GM12878 (cell line): ENCODE measurements at regions not wholly inside any gene's neighbourhood (a gene's known extent, or its start where the extent isn't known, plus 50 kb on each side); places are given as distances from the start of the nearest gene placed in this dataset.

ENCODE experiments used
- ATAC-seq: fragments of 200-7000 bp; cut with Tn5 transposase; 3 replicates; pipeline ENCODE4 v1.9.1; 2020; ENCODE audit warnings: mild to moderate bottlenecking, moderate library complexity
- BruUV-seq: library from RNA; stranded (reverse); fragments of 400-500 nt; replicated peaks from 2 replicates; lab custom pipeline; 2021; lab: Mats Ljungman, UMichigan
- CTCF ChIA-PET: fragments of 300-600 bp; sonication (Branson Sonifier 250); formaldehyde crosslinking; extraction: SDS; loops from one replicate; lab custom pipeline; 2021; ENCODE audit warnings: inconsistent platforms; lab: Yijun Ruan, JAX
- POLR2A ChIA-PET: fragments of 350-600 bp; formaldehyde crosslinking; extraction: SDS; loops from one replicate; lab custom pipeline; 2021; ENCODE audit warnings: inconsistent platforms; lab: Charles Lee
- RAD21 ChIA-PET: fragments of 300-600 bp; sonication (Branson Sonifier 250); formaldehyde crosslinking; loops from one replicate; lab custom pipeline; 2023; ENCODE audit warnings: antibody characterized with exemption; ENCODE audit not compliant: unreplicated experiment; lab: Charles Lee
- SMC1A ChIA-PET: fragments of 300-600 bp; sonication (Branson Sonifier 250); formaldehyde crosslinking; loops from one replicate; lab custom pipeline; 2023; ENCODE audit not compliant: unreplicated experiment, uncharacterized antibody; lab: Charles Lee
- DNase-seq: peaks from one replicate; pipeline ENCODE4 v3.0.0-alpha.2; 2011; ENCODE audit warnings: low read depth, low spot score
- FAIRE-seq: peaks from 3 replicates; lab custom pipeline; 2011; peaks lifted over from hg19 to GRCh38; lab: Jason Lieb, UNC
- H2AFZ ChIP-seq: 2 replicates; pipeline ENCODE4 v1.6.0; 2011; ENCODE audit warnings: low read depth, low read length, control low read depth; ENCODE audit not compliant: control insufficient read depth
- H3K27ac ChIP-seq: 2 replicates; pipeline ENCODE4 v1.5.1; 2011; ENCODE audit warnings: control low read depth; ENCODE audit not compliant: control insufficient read depth, insufficient read depth
- H3K27me3 ChIP-seq, 2 experiments: replicated peaks in 1 of 2; 2 replicates each; pipeline versions ENCODE4 v1.6.0 to v1.6.1; 2011; ENCODE audit warnings: low read length in 1 of 2; ENCODE audit not compliant: control insufficient read depth in 2 of 2, insufficient read depth in 2 of 2
- H3K36me3 ChIP-seq, 2 experiments: 2 replicates each; pipeline ENCODE4 v1.5.1; 2011; ENCODE audit warnings: low read length in 1 of 2; ENCODE audit not compliant: control insufficient read depth in 2 of 2, insufficient read depth in 2 of 2
- H3K4me1 ChIP-seq: 2 replicates; pipeline ENCODE4 v1.6.1; 2011; ENCODE audit warnings: mild to moderate bottlenecking, low read length, moderate library complexity, mixed read lengths; ENCODE audit not compliant: control insufficient read depth, insufficient read depth
- H3K4me2 ChIP-seq: 2 replicates; pipeline ENCODE4 v1.6.0; 2011; ENCODE audit warnings: control low read depth; ENCODE audit not compliant: control insufficient read depth, insufficient read depth
- H3K4me3 ChIP-seq: fragments of 200-600 bp; sonication (generic); 2 replicates; pipeline ENCODE4 v1.5.1; 2016
- H3K79me2 ChIP-seq: 2 replicates; pipeline ENCODE4 v1.6.0; 2011; ENCODE audit warnings: low read length; ENCODE audit not compliant: control insufficient read depth, insufficient read depth
- H3K9ac ChIP-seq: 2 replicates; pipeline ENCODE4 v1.8.0; 2011; ENCODE audit warnings: low read length, control low read depth, mixed read lengths; ENCODE audit not compliant: control insufficient read depth, insufficient read depth
- H3K9me3 ChIP-seq: replicated peaks from 3 replicates; pipeline ENCODE4 v1.5.1; 2011; ENCODE audit warnings: mild to moderate bottlenecking, low read length; ENCODE audit not compliant: control insufficient read depth, insufficient read depth
- H4K20me1 ChIP-seq: 2 replicates; pipeline ENCODE4 v1.6.0; 2011; ENCODE audit not compliant: control insufficient read depth, insufficient read depth
- DPF2 ChIP-seq: fragments of 450-650 bp; IDR thresholded peaks from 2 replicates; pipeline ENCODE4 v1.6.1; 2017; ENCODE audit warnings: mild to moderate bottlenecking
- GATAD2B ChIP-seq: fragments of 450-650 bp; conservative IDR thresholded peaks from 2 replicates; pipeline ENCODE4 v1.6.1; 2017; ENCODE audit warnings: low read depth, mild to moderate bottlenecking, moderate library complexity
- IRF4 ChIP-seq: IDR thresholded peaks from 2 replicates; pipeline ENCODE4 v1.6.1; 2011; ENCODE audit warnings: low read depth, low read length
- KDM1A ChIP-seq: fragments of 200-600 bp; sonication (generic); IDR thresholded peaks from 2 replicates; pipeline ENCODE4 v1.6.1; 2016; ENCODE audit warnings: borderline replicate concordance
- MEF2B ChIP-seq: fragments of 450-650 bp; IDR thresholded peaks from 2 replicates; pipeline ENCODE4 v1.6.1; 2018; ENCODE audit warnings: mild to moderate bottlenecking, moderate library complexity; ENCODE audit not compliant: partially characterized antibody, poor library complexity, severe bottlenecking
- NR2C2 ChIP-seq: IDR thresholded peaks from 2 replicates; pipeline ENCODE4 v1.6.1; 2011; ENCODE audit warnings: borderline replicate concordance, low read depth; ENCODE audit not compliant: control insufficient read depth, insufficient read length
- NRF1 ChIP-seq: conservative IDR thresholded peaks from 2 replicates; pipeline ENCODE4 v1.6.1; 2011; ENCODE audit warnings: mild to moderate bottlenecking, low read depth, low read length, improper control_type of control experiment
- POU2F2 ChIP-seq: IDR thresholded peaks from 3 replicates; pipeline ENCODE4 v1.6.1; 2011; ENCODE audit warnings: low read depth, mild to moderate bottlenecking, low read length, borderline replicate concordance
- SIX5 ChIP-seq: IDR thresholded peaks from 2 replicates; pipeline ENCODE4 v1.6.1; 2011; ENCODE audit warnings: mild to moderate bottlenecking, low read depth, low read length, moderate library complexity; ENCODE audit not compliant: severe bottlenecking
- SMAD5 ChIP-seq: IDR thresholded peaks from 2 replicates; pipeline ENCODE4 v1.6.1; 2016; ENCODE audit warnings: antibody characterized with exemption, low read depth
- TCF3 ChIP-seq: IDR thresholded peaks from 2 replicates; pipeline ENCODE4 v1.6.1; 2012; ENCODE audit warnings: low read depth, mild to moderate bottlenecking, low read length, borderline replicate concordance; ENCODE audit not compliant: insufficient read depth
- WGBS: methylation state at CpG from one replicate; pipeline ENCODE4 v1.1.6; 2016; ENCODE audit warnings: low lambda C conversion rate; ENCODE audit not compliant: insufficient replicate concordance, insufficient coverage; ENCODE audit errors: missing lambda C conversion rate; 5-methylcytosine and 5-hydroxymethylcytosine counted together
- in situ Hi-C: fragments of 300-500 bp; cut with MboI; formaldehyde crosslinking; loops from 9 replicates; pipeline ENCODE4 v1.14.3; 2018; ENCODE audit warnings: mixed read lengths
- intact Hi-C: fragments of 100-400 bp; cut with micrococcal nuclease; formaldehyde crosslinking; loops from one replicate; pipeline ENCODE4 v1.14.2; 2022; ENCODE audit not compliant: unreplicated experiment

- BruUV-seq: no TSS peak
- no peak overlapping the region for H3K9ac ChIP-seq
- no peak overlapping the region for H3K4me2 ChIP-seq
- no peaks in the 10 kb centered on the region for H3K4me1 ChIP-seq
- H3K27ac ChIP-seq: no peak overlapping the region
- no peaks in the 10 kb centered on the region for H3K36me3 ChIP-seq
- H3K27me3 ChIP-seq: no peaks in the 10 kb centered on the region
- H3K9me3 ChIP-seq: no peaks in the 10 kb centered on the region
- no peak overlapping the region for H2AFZ ChIP-seq
- FAIRE-seq: no peak
- no peaks in the 10 kb centered on the region for H4K20me1 ChIP-seq
- no peaks in the 10 kb centered on the region for H3K79me2 ChIP-seq
- no peak for TF ChIP-seq NR2C2
- TF ChIP-seq GATAD2B: no peak
- no peak for TF ChIP-seq IRF4
- TF ChIP-seq MEF2B: no peak
- TF ChIP-seq DPF2: no peak
- no peak for TF ChIP-seq TCF3
- TF ChIP-seq SIX5: no peak
- no peak for TF ChIP-seq NRF1
- TF ChIP-seq POU2F2: no peak
- TF ChIP-seq KDM1A: no peak
- TF ChIP-seq SMAD5: no peak
- TF ChIP-seq, all 136 proteins: peak for 0
- 36% methylated on average over 6 of the region's 6 CpGs for WGBS
- ChIA-PET POLR2A (no interaction called here), CTCF (interaction anchor here (1.3 kb wide), 1 partner anchor 31 kb away, joined by 5 read pairs; no protein-coding TSS in a partner anchor), SMC1A (interaction anchor here (0.8 kb wide), 1 partner anchor 30 kb away, joined by 4 read pairs; no protein-coding TSS in a partner anchor), RAD21 (interaction anchor here (0.8 kb wide), 1 partner anchor 51 kb away, joined by 3 read pairs; no protein-coding TSS in a partner anchor)
- DNase-seq: no peak
- in situ Hi-C loops (no loop called here), intact Hi-C loops (no loop called here)
- no peak overlapping the region for H3K4me3 ChIP-seq
- no peak for ATAC-seq
These were observed 56.0 kb upstream of the CITED4 start for GRCh38 chr1:40917995-40918711.
